ENCODE measurements at regions not wholly inside any gene's neighbourhood (a gene's known extent, or its start where the extent isn't known, plus 50 kb on each side); places are given as distances from the start of the nearest gene placed in this dataset.

GRCh38 chr10:109534193-109534592 lies 389.1 kb downstream of the XPNPEP1 start:
- H3K4me3 ChIP-seq (ENCODE audit: low read depth, low read length), result no peak overlapping the region
- no peak for TF ChIP-seq CTCF (conservative IDR thresholded peaks at IDR 0.05; ENCODE audit: low read depth, low read length)
- DNase-seq (ENCODE audit: low read depth), result no peak

GRCh38 chr10:109529258-109529657 lies 394.1 kb downstream of the XPNPEP1 start:
- DNase-seq (ENCODE audit: low read depth), result no peak
- TF ChIP-seq CTCF (conservative IDR thresholded peaks at IDR 0.05; ENCODE audit: low read depth, low read length), result no peak
- no peak overlapping the region for H3K4me3 ChIP-seq (ENCODE audit: low read depth, low read length)

- TF ChIP-seq CTCF (conservative IDR thresholded peaks at IDR 0.05; ENCODE audit: low read depth, low read length), result no peak
- DNase-seq (ENCODE audit: low read depth), result no peak
- H3K4me3 ChIP-seq (ENCODE audit: low read depth, low read length), result no peak overlapping the region
Observed at GRCh38 chr10:109517748-109518147, 405.6 kb downstream of the XPNPEP1 start.

GRCh38 chr10:109504401-109504800 lies 418.9 kb downstream of the XPNPEP1 start:
- H3K4me3 ChIP-seq (ENCODE audit: low read depth, low read length), result no peak overlapping the region
- no peak for TF ChIP-seq CTCF (conservative IDR thresholded peaks at IDR 0.05; ENCODE audit: low read depth, low read length)
- DNase-seq (ENCODE audit: low read depth), result no peak

DNA sequence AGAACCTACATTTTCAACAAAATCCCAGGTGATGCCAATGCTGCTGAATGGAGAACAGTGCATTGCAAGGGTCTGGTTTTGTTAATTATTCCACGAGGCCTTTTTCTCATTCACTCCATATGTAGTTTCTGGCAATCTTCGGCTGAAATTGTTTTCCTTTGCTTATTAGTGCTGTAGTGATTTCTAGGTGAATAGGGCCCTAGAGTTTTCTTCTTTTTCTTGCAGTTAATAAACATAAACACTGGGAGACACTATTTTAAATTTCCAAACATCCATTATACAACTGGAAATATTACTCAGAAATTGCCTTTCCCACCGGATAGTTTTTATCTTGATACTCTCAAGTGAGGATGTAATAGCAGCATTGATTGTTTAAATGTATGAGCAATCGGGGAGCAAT lies 435.6 kb downstream of the XPNPEP1 start:
- H3K4me3 ChIP-seq (ENCODE audit: low read depth, low read length), result no peak overlapping the region
- no peak for DNase-seq (ENCODE audit: low read depth)
- TF ChIP-seq CTCF (conservative IDR thresholded peaks at IDR 0.05; ENCODE audit: low read depth, low read length), result no peak

GRCh38 chr10:109480836-109481235 lies 442.5 kb downstream of the XPNPEP1 start:
- DNase-seq (ENCODE audit: low read depth), result no peak
- H3K4me3 ChIP-seq (ENCODE audit: low read depth, low read length), result no peak overlapping the region
- TF ChIP-seq CTCF (conservative IDR thresholded peaks at IDR 0.05; ENCODE audit: low read depth, low read length), result no peak

DNA sequence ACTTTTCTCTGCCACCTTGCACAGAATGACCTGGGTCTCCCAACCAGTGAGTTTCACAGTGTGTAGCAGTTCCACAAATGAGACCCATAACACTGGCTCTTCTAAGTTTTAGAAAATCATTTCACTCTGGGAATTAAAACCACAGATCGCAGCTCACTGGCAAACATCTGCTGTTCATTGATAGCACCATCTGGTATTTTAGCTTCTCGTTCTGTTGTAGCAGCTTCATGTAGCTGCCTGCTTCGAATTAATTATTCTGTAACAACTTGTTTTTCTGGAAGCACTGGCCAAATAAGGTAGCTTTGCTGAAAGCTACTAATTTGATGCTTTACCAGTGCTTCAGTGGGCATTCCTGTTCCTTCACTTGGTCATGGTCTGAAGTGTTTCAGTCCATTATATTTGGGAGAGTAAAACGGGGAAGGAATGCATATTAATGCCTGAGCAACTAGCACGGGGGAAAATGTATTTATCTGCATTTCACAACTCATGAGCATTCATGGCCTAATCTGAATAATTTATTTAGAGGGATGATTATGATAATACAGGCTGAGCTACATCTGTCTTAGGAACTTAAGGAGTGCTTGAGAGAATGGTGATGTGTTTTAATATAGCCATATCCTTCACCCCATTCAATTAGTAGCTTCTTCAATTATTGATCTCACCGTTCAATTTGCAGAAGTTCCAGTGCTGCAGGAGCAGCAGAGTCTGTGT lies 447.4 kb downstream of the XPNPEP1 start:
- no peak overlapping the region for H3K4me3 ChIP-seq (ENCODE audit: low read depth, low read length)
- no peak for DNase-seq (ENCODE audit: low read depth)
- TF ChIP-seq CTCF (conservative IDR thresholded peaks at IDR 0.05; ENCODE audit: low read depth, low read length), result no peak
